GM23338 (cell line): ENCODE measurements at regions not wholly inside any gene's neighbourhood (a gene's known extent, or its start where the extent isn't known, plus 50 kb on each side); places are given as distances from the start of the nearest gene placed in this dataset.

Source experiments
- ATAC-seq: fragments of 200-7000 bp; cut with Tn5 transposase; 3 replicates; pipeline ENCODE4 v1.9.1; 2020
- DNase-seq: peaks from one replicate; pipeline ENCODE4 v3.0.0-alpha.2; 2015; ENCODE audit warnings: low spot score
- H2AFZ ChIP-seq: fragments of 200-600 bp; sonication (generic); 2 replicates; pipeline ENCODE4 v1.8.0; 2016; ENCODE audit warnings: antibody characterized with exemption, mild to moderate bottlenecking, moderate library complexity
- H3F3A ChIP-seq: fragments of 200-600 bp; sonication (generic); replicated peaks from 2 replicates; pipeline ENCODE4 v1.8.0; 2017; ENCODE audit warnings: antibody characterized with exemption, mixed run types, low read depth
- H3K27ac ChIP-seq: fragments of 200-600 bp; sonication (generic); 2 replicates; pipeline ENCODE4 v1.6.1; 2016; ENCODE audit warnings: low read depth
- H3K27me3 ChIP-seq: fragments of 200-600 bp; sonication (generic); 2 replicates; pipeline ENCODE4 v1.8.0; 2016; ENCODE audit warnings: mild to moderate bottlenecking, mixed run types, moderate library complexity; ENCODE audit not compliant: insufficient read depth
- H3K36me3 ChIP-seq: fragments of 200-600 bp; sonication (generic); 2 replicates; pipeline ENCODE4 v1.8.0; 2016; ENCODE audit warnings: mild to moderate bottlenecking; ENCODE audit not compliant: insufficient read depth
- H3K4me1 ChIP-seq: fragments of 200-600 bp; sonication (generic); 2 replicates; pipeline ENCODE4 v1.8.0; 2016; ENCODE audit warnings: mild to moderate bottlenecking, moderate library complexity; ENCODE audit not compliant: insufficient read depth
- H3K4me2 ChIP-seq: fragments of 200-600 bp; sonication (generic); 2 replicates; pipeline ENCODE4 v1.7.1; 2017; ENCODE audit warnings: mixed run types
- H3K4me3 ChIP-seq: fragments of 200-600 bp; sonication (generic); 2 replicates; pipeline ENCODE4 v1.6.1; 2016; ENCODE audit warnings: mixed run types
- H3K79me2 ChIP-seq: fragments of 200-600 bp; sonication (generic); replicated peaks from 2 replicates; pipeline ENCODE4 v1.8.0; 2017; ENCODE audit warnings: mild to moderate bottlenecking; ENCODE audit not compliant: insufficient read depth
- H3K9me2 ChIP-seq: fragments of 200-600 bp; sonication (generic); 2 replicates; pipeline ENCODE4 v1.8.0; 2017; ENCODE audit not compliant: insufficient read depth
- H4K20me1 ChIP-seq: fragments of 200-600 bp; sonication (generic); replicated peaks from 2 replicates; pipeline ENCODE4 v1.8.0; 2017; ENCODE audit warnings: mild to moderate bottlenecking; ENCODE audit not compliant: insufficient read depth
- H3K27ac Mint-ChIP-seq: 2 replicates; pipeline ENCODE4 v1.8.0; 2020; ENCODE audit warnings: inconsistent platforms, mild to moderate bottlenecking, moderate library complexity, mixed read lengths
- H3K27me3 Mint-ChIP-seq: 3 replicates; pipeline ENCODE4 v1.8.0; 2022; ENCODE audit warnings: low read depth, mild to moderate bottlenecking, moderate library complexity, mixed read lengths, inconsistent platforms; ENCODE audit not compliant: insufficient read depth, poor library complexity
- H3K36me3 Mint-ChIP-seq: 3 replicates; pipeline ENCODE4 v1.8.0; 2021; ENCODE audit warnings: low read depth, mild to moderate bottlenecking, inconsistent platforms, moderate library complexity, mixed read lengths
- H3K4me1 Mint-ChIP-seq: 3 replicates; pipeline ENCODE4 v1.8.0; 2020; ENCODE audit warnings: mild to moderate bottlenecking, inconsistent platforms, mixed read lengths
- H3K4me3 Mint-ChIP-seq: 3 replicates; pipeline ENCODE4 v1.8.0; 2021; ENCODE audit warnings: moderate library complexity, mild to moderate bottlenecking, inconsistent platforms, mixed read lengths
- H3K9me3 Mint-ChIP-seq: 3 replicates; pipeline ENCODE4 v1.8.0; 2020; ENCODE audit warnings: moderate library complexity, mild to moderate bottlenecking, inconsistent platforms, mixed read lengths
- CREB1 ChIP-seq: fragments of 250-450 bp; sonication (Bioruptor Pico); IDR thresholded peaks from 2 replicates; pipeline ENCODE4 v1.5.0; 2020; ENCODE audit warnings: low read depth, mild to moderate bottlenecking, moderate library complexity
- EZH2 ChIP-seq: fragments of 200-600 bp; sonication (generic); IDR thresholded peaks from one replicate; pipeline ENCODE4 v1.8.0; 2017; ENCODE audit warnings: antibody characterized with exemption, mild to moderate bottlenecking, low read depth; ENCODE audit not compliant: unreplicated experiment
- EZH2phosphoT487 ChIP-seq: fragments of 200-600 bp; sonication (generic); IDR thresholded peaks from one replicate; pipeline ENCODE4 v1.8.1; 2018; ENCODE audit warnings: antibody characterized with exemption; ENCODE audit not compliant: unreplicated experiment
- JUNB ChIP-seq: IDR thresholded peaks from one replicate; pipeline ENCODE4 v1.6.1; 2016; ENCODE audit warnings: antibody characterized with exemption; ENCODE audit not compliant: unreplicated experiment
- NANOG ChIP-seq: IDR thresholded peaks from 2 replicates; pipeline ENCODE4 v1.6.1; 2016; ENCODE audit warnings: antibody characterized with exemption, borderline replicate concordance
- POLR2AphosphoS5 ChIP-seq: IDR thresholded peaks from 2 replicates; pipeline ENCODE4 v1.6.1; 2016; ENCODE audit warnings: antibody characterized with exemption, low read depth
- STAT1 ChIP-seq: IDR thresholded peaks from one replicate; pipeline ENCODE4 v1.6.1; 2016; ENCODE audit warnings: antibody characterized with exemption; ENCODE audit not compliant: unreplicated experiment
- ZNF114 ChIP-seq: fragments of 250-450 bp; sonication (Bioruptor Pico); IDR thresholded peaks from 2 replicates; pipeline ENCODE4 v1.5.0; 2020; ENCODE audit warnings: mild to moderate bottlenecking, moderate library complexity
- ZNF331 ChIP-seq: fragments of 250-450 bp; sonication (Bioruptor Pico); IDR thresholded peaks from 2 replicates; pipeline ENCODE4 v1.5.0; 2020; ENCODE audit warnings: low read depth, mild to moderate bottlenecking, moderate library complexity
- TF ChIP-seq, protein P1 (sequence below): IDR thresholded peaks from one replicate; pipeline ENCODE4 v1.6.1; 2018; ENCODE audit warnings: antibody characterized with exemption; ENCODE audit not compliant: unreplicated experiment
- TF ChIP-seq, protein P2 (sequence below), 2 experiments: fragments of 200-600 bp in 1 of 2; sonication (generic) in 1 of 2; conservative IDR thresholded peaks; 2 replicates each; pipeline versions ENCODE4 v1.5.1 to v1.6.1; 2016 to 2017; ENCODE audit warnings: antibody characterized with exemption in 2 of 2, low read depth in 2 of 2, mild to moderate bottlenecking in 2 of 2, moderate library complexity in 1 of 2
- TF ChIP-seq, protein P3 (sequence below): IDR thresholded peaks from 2 replicates; pipeline ENCODE4 v1.6.1; 2016; ENCODE audit warnings: antibody characterized with exemption
- TF ChIP-seq, protein P4 (sequence below): fragments of 250-450 bp; sonication (Bioruptor Pico); IDR thresholded peaks from 2 replicates; pipeline ENCODE4 v1.5.0; 2020; ENCODE audit warnings: mild to moderate bottlenecking, moderate library complexity

DNA sequence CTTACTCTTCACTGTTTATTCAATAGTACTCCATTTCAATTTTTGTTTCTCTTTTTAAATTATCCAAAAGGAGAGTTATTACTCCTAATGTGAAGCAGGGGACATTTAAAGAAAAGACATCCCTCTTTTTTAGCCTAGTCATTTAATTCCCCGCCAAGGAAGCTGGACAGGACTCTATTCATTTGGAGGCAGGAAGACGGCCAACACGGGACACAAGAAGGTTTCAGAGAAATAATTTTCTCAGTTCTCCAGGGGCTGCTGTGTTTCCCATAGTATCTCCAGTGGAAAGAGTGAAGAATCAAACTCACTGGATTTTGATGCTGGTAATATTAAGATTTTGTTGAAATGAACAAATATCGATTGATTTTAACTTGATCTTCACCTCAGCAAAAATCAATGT, 833.7 kb downstream of the ROBO2 start:
- H3K27ac ChIP-seq = no peak overlapping the region
- no peak overlapping the region for H2AFZ ChIP-seq
- H3F3A ChIP-seq = no peaks in the 10 kb centered on the region
- H3K4me3 Mint-ChIP-seq = no peak overlapping the region
- no peak overlapping the region for H3K4me3 ChIP-seq
- peaks cover 3% of the 10 kb centered on the region; the same call in 2 of the 3 replicates for H3K9me3 Mint-ChIP-seq
- no peaks in the 10 kb centered on the region for H3K27me3 Mint-ChIP-seq
- H3K36me3 ChIP-seq = no peaks in the 10 kb centered on the region
- no peaks in the 10 kb centered on the region; the same call in 2 of the 3 replicates for H3K4me1 Mint-ChIP-seq
- peaks cover 3% of the 10 kb centered on the region; the same call in 1 of the 2 replicates for H3K9me2 ChIP-seq
- no peaks in the 10 kb centered on the region for H3K79me2 ChIP-seq
- H3K4me1 ChIP-seq = no peaks in the 10 kb centered on the region
- H3K4me2 ChIP-seq = no peak overlapping the region
- ATAC-seq = no peak
- H4K20me1 ChIP-seq = no peaks in the 10 kb centered on the region
- peaks cover 3% of the 10 kb centered on the region; the same call in 1 of the 3 replicates for H3K36me3 Mint-ChIP-seq
- no peak overlapping the region for H3K27ac Mint-ChIP-seq
- H3K27me3 ChIP-seq = no peaks in the 10 kb centered on the region
- DNase-seq = no peak
- TF ChIP-seq ZNF331 (CRISPR knock-in tag) (no peak), STAT1 (no peak), EZH2phosphoT487 (no peak), EZH2 (no peak), ZNF114 (no peak), CREB1 (no peak), NANOG (no peak), JUNB (no peak), POLR2AphosphoS5 (no peak)
- TF ChIP-seq, protein P1, sequence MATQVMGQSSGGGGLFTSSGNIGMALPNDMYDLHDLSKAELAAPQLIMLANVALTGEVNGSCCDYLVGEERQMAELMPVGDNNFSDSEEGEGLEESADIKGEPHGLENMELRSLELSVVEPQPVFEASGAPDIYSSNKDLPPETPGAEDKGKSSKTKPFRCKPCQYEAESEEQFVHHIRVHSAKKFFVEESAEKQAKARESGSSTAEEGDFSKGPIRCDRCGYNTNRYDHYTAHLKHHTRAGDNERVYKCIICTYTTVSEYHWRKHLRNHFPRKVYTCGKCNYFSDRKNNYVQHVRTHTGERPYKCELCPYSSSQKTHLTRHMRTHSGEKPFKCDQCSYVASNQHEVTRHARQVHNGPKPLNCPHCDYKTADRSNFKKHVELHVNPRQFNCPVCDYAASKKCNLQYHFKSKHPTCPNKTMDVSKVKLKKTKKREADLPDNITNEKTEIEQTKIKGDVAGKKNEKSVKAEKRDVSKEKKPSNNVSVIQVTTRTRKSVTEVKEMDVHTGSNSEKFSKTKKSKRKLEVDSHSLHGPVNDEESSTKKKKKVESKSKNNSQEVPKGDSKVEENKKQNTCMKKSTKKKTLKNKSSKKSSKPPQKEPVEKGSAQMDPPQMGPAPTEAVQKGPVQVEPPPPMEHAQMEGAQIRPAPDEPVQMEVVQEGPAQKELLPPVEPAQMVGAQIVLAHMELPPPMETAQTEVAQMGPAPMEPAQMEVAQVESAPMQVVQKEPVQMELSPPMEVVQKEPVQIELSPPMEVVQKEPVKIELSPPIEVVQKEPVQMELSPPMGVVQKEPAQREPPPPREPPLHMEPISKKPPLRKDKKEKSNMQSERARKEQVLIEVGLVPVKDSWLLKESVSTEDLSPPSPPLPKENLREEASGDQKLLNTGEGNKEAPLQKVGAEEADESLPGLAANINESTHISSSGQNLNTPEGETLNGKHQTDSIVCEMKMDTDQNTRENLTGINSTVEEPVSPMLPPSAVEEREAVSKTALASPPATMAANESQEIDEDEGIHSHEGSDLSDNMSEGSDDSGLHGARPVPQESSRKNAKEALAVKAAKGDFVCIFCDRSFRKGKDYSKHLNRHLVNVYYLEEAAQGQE = no peak
- TF ChIP-seq, protein P2, sequence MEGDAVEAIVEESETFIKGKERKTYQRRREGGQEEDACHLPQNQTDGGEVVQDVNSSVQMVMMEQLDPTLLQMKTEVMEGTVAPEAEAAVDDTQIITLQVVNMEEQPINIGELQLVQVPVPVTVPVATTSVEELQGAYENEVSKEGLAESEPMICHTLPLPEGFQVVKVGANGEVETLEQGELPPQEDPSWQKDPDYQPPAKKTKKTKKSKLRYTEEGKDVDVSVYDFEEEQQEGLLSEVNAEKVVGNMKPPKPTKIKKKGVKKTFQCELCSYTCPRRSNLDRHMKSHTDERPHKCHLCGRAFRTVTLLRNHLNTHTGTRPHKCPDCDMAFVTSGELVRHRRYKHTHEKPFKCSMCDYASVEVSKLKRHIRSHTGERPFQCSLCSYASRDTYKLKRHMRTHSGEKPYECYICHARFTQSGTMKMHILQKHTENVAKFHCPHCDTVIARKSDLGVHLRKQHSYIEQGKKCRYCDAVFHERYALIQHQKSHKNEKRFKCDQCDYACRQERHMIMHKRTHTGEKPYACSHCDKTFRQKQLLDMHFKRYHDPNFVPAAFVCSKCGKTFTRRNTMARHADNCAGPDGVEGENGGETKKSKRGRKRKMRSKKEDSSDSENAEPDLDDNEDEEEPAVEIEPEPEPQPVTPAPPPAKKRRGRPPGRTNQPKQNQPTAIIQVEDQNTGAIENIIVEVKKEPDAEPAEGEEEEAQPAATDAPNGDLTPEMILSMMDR (conservative IDR thresholded peaks at IDR 0.05; ENCODE audit: low read depth in 2 of 2) = no peak
- TF ChIP-seq, protein P3, sequence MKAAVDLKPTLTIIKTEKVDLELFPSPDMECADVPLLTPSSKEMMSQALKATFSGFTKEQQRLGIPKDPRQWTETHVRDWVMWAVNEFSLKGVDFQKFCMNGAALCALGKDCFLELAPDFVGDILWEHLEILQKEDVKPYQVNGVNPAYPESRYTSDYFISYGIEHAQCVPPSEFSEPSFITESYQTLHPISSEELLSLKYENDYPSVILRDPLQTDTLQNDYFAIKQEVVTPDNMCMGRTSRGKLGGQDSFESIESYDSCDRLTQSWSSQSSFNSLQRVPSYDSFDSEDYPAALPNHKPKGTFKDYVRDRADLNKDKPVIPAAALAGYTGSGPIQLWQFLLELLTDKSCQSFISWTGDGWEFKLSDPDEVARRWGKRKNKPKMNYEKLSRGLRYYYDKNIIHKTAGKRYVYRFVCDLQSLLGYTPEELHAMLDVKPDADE = no peak
- TF ChIP-seq, protein P4, sequence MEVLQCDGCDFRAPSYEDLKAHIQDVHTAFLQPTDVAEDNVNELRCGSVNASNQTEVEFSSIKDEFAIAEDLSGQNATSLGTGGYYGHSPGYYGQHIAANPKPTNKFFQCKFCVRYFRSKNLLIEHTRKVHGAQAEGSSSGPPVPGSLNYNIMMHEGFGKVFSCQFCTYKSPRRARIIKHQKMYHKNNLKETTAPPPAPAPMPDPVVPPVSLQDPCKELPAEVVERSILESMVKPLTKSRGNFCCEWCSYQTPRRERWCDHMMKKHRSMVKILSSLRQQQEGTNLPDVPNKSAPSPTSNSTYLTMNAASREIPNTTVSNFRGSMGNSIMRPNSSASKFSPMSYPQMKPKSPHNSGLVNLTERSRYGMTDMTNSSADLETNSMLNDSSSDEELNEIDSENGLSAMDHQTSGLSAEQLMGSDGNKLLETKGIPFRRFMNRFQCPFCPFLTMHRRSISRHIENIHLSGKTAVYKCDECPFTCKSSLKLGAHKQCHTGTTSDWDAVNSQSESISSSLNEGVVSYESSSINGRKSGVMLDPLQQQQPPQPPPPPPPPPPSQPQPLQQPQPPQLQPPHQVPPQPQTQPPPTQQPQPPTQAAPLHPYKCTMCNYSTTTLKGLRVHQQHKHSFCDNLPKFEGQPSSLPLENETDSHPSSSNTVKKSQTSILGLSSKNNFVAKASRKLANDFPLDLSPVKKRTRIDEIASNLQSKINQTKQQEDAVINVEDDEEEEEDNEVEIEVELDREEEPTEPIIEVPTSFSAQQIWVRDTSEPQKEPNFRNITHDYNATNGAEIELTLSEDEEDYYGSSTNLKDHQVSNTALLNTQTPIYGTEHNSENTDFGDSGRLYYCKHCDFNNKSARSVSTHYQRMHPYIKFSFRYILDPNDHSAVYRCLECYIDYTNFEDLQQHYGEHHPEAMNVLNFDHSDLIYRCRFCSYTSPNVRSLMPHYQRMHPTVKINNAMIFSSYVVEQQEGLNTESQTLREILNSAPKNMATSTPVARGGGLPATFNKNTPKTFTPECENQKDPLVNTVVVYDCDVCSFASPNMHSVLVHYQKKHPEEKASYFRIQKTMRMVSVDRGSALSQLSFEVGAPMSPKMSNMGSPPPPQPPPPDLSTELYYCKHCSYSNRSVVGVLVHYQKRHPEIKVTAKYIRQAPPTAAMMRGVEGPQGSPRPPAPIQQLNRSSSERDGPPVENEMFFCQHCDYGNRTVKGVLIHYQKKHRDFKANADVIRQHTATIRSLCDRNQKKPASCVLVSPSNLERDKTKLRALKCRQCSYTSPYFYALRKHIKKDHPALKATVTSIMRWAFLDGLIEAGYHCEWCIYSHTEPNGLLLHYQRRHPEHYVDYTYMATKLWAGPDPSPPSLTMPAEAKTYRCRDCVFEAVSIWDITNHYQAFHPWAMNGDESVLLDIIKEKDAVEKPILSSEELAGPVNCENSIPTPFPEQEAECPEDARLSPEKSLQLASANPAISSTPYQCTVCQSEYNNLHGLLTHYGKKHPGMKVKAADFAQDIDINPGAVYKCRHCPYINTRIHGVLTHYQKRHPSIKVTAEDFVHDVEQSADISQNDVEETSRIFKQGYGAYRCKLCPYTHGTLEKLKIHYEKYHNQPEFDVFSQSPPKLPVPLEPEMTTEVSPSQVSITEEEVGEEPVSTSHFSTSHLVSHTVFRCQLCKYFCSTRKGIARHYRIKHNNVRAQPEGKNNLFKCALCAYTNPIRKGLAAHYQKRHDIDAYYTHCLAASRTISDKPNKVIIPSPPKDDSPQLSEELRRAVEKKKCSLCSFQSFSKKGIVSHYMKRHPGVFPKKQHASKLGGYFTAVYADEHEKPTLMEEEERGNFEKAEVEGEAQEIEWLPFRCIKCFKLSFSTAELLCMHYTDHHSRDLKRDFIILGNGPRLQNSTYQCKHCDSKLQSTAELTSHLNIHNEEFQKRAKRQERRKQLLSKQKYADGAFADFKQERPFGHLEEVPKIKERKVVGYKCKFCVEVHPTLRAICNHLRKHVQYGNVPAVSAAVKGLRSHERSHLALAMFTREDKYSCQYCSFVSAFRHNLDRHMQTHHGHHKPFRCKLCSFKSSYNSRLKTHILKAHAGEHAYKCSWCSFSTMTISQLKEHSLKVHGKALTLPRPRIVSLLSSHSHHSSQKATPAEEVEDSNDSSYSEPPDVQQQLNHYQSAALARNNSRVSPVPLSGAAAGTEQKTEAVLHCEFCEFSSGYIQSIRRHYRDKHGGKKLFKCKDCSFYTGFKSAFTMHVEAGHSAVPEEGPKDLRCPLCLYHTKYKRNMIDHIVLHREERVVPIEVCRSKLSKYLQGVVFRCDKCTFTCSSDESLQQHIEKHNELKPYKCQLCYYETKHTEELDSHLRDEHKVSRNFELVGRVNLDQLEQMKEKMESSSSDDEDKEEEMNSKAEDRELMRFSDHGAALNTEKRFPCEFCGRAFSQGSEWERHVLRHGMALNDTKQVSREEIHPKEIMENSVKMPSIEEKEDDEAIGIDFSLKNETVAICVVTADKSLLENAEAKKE (CRISPR knock-in tag) = no peak
